NCI-H1092 (cell line): ENCODE measurements at regions not wholly inside any gene's neighbourhood (a gene's known extent, or its start where the extent isn't known, plus 50 kb on each side); places are given as distances from the start of the nearest gene placed in this dataset.

ENCODE experiments used
- DNase-seq: peaks from one replicate; lab custom pipeline; 2025; lab: John Stamatoyannopoulos, UW

- no peak for DNase-seq
Observed at GRCh38 chr13:67440236-67440975, 210.3 kb upstream of the PCDH9 start.

- no peak for DNase-seq
Observed at GRCh38 chr13:67439365-67439764, 209.2 kb upstream of the PCDH9 start.

- DNase-seq: peak; percentile 17
Observed at GRCh38 chr13:67438465-67438864, 208.3 kb upstream of the PCDH9 start.

GRCh38 chr13:67437244-67437643 lies 207.1 kb upstream of the PCDH9 start:
- no peak for DNase-seq

GRCh38 chr13:67421475-67421874 lies 191.3 kb upstream of the PCDH9 start:
- DNase-seq: no peak

GRCh38 chr13:67416047-67416925 lies 186.2 kb upstream of the PCDH9 start:
- no peak for DNase-seq

GRCh38 chr13:67410645-67411044 lies 180.5 kb upstream of the PCDH9 start:
- DNase-seq: no peak

- DNase-seq: no peak
Observed at GRCh38 chr13:67408798-67409197, 178.7 kb upstream of the PCDH9 start.

GRCh38 chr13:67402546-67402945 lies 172.4 kb upstream of the PCDH9 start:
- no peak for DNase-seq

- no peak for DNase-seq
Observed at GRCh38 chr13:67395577-67395976, 165.4 kb upstream of the PCDH9 start.

GRCh38 chr13:67392014-67392413 lies 161.9 kb upstream of the PCDH9 start:
- DNase-seq: no peak

GRCh38 chr13:67390462-67391086 lies 160.4 kb upstream of the PCDH9 start:
- DNase-seq: no peak

- no peak for DNase-seq
Observed at GRCh38 chr13:67389171-67389570, 159.0 kb upstream of the PCDH9 start.

GRCh38 chr13:67383109-67383757 lies 153.1 kb upstream of the PCDH9 start:
- DNase-seq: peak; percentile 51

GRCh38 chr13:67377919-67378318 lies 147.8 kb upstream of the PCDH9 start:
- DNase-seq: no peak

- DNase-seq: no peak
Observed at GRCh38 chr13:67374391-67374790, 144.3 kb upstream of the PCDH9 start.

GRCh38 chr13:67372868-67373464 lies 142.8 kb upstream of the PCDH9 start:
- no peak for DNase-seq

- DNase-seq: no peak
Observed at GRCh38 chr13:67369895-67370660, 139.9 kb upstream of the PCDH9 start.

- no peak for DNase-seq
Observed at GRCh38 chr13:67367399-67367798, 137.3 kb upstream of the PCDH9 start.

- DNase-seq: no peak
Observed at GRCh38 chr13:67366533-67366932, 136.4 kb upstream of the PCDH9 start.

GRCh38 chr13:67355812-67356476 lies 125.8 kb upstream of the PCDH9 start:
- DNase-seq: no peak
